ENCODE measurements at regions not wholly inside any gene's neighbourhood (a gene's known extent, or its start where the extent isn't known, plus 50 kb on each side); places are given as distances from the start of the nearest gene placed in this dataset.

DNA sequence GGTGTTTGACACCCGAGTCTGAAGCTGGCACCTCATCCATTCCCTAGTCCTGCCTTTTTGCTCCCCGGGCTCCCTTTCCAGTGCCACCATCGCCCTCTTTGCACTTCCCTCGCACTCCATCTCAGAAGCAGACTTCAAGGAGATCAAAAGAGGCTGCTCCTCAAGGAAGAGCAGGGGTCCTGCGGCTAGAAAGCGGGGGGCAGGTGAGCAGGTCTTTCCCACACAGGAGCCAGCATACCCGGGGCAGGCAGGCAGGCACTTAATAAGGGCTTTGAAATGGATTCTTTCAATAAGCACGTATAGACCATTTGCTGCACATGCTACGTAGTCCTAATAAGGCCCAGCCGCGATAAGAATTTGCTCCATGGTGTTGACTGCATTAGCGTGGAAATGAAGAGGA lies 125.9 kb upstream of the PROX1 start:
- TF ChIP-seq, protein P1, sequence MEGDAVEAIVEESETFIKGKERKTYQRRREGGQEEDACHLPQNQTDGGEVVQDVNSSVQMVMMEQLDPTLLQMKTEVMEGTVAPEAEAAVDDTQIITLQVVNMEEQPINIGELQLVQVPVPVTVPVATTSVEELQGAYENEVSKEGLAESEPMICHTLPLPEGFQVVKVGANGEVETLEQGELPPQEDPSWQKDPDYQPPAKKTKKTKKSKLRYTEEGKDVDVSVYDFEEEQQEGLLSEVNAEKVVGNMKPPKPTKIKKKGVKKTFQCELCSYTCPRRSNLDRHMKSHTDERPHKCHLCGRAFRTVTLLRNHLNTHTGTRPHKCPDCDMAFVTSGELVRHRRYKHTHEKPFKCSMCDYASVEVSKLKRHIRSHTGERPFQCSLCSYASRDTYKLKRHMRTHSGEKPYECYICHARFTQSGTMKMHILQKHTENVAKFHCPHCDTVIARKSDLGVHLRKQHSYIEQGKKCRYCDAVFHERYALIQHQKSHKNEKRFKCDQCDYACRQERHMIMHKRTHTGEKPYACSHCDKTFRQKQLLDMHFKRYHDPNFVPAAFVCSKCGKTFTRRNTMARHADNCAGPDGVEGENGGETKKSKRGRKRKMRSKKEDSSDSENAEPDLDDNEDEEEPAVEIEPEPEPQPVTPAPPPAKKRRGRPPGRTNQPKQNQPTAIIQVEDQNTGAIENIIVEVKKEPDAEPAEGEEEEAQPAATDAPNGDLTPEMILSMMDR (IDR thresholded peaks at IDR 0.05; ENCODE audit: low read depth, low read length, missing control alignments), result no peak
- no peak overlapping the region for H3K4me3 ChIP-seq (replicated peaks; ENCODE audit: low read depth, low read length)
- no peak for DNase-seq (ENCODE audit: extremely low read depth, low read depth)

DNA sequence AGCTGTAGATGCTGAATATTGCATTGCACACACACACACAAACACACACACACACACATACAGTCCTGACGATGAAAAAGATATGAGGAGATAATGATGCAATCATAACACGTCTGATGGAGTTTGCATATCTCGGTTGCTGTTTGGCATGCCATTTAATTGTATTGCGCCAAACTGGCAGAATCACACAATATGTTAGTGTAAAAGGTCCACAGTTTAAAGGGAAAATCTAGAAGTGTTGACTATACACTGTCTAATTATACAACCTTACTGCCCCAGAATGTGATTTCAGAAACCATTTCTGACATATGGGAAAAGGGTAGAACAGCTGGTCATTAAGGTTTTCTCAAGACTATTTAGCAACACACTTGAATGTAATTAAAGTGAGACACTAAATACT lies 123.7 kb upstream of the PROX1 start:
- TF ChIP-seq, protein P1 (IDR thresholded peaks at IDR 0.05; ENCODE audit: low read depth, low read length, missing control alignments), result no peak
- H3K4me3 ChIP-seq (replicated peaks; ENCODE audit: low read depth, low read length), result no peak overlapping the region
- DNase-seq (ENCODE audit: extremely low read depth, low read depth), result no peak

DNA sequence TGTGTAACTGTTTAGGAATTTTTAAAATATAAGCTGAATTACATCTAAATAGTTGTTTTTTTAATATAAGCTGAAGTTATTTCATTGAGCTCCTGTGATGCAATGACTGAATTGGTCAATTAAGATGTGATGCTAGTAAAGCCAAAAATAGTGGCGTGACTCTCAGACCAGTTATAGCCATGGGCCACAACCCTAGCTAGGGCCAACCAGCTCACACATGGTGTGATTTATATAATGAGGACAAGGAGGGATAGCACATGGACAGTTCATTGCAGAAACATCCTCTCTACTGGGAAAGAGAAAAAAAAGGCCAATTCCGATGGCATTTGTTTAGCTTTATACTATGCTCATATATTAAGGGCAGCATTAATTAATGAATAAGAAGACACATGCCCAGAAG lies 119.3 kb upstream of the PROX1 start:
- TF ChIP-seq, protein P1 (IDR thresholded peaks at IDR 0.05; ENCODE audit: low read depth, low read length, missing control alignments), result no peak
- DNase-seq (ENCODE audit: extremely low read depth, low read depth), result no peak
- H3K4me3 ChIP-seq (replicated peaks; ENCODE audit: low read depth, low read length), result no peak overlapping the region

DNA sequence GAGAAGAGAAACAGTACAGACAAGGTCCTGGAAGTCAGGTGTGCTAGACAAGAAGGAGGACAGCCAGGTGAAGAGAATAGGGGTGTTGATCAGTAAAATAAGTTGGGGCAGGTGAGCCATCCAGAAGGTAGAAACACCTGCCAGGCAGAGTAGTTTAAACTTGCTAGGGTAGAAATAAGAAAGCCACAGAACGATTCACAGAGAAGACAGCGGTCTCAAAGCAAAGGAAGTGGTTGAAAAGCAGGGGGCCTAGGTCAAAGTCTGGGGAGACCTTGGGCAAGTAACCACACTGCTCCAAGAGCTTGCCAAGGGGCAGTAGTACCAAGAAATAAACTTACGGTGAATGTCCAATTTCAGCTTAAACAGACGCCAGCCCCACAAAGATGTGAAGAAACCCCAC lies 116.6 kb upstream of the PROX1 start:
- TF ChIP-seq, protein P1 (IDR thresholded peaks at IDR 0.05; ENCODE audit: low read depth, low read length, missing control alignments), result no peak
- no peak for DNase-seq (ENCODE audit: extremely low read depth, low read depth)
- H3K4me3 ChIP-seq (replicated peaks; ENCODE audit: low read depth, low read length), result no peak overlapping the region

DNA sequence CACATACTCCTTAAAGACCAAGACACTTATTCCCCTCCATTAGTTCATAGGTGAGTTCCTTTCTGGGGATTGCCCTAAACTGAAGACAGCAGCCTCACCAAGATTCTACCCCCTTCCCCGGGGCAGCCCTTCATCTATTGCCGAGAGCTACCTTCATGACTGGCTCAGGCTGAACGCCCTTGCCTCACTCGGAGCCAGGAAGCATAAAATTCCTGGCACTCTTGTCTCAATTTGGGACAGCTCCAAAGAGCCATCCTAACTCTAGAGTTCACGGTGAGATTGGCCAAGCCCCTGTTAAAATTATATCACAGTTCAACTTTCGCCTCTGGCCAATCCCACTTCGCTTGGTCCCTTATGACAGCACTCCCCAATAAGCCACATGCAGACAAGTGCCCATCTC lies 113.0 kb upstream of the PROX1 start:
- no peak overlapping the region for H3K4me3 ChIP-seq (replicated peaks; ENCODE audit: low read depth, low read length)
- TF ChIP-seq, protein P1 (IDR thresholded peaks at IDR 0.05; ENCODE audit: low read depth, low read length, missing control alignments), result no peak
- DNase-seq (ENCODE audit: extremely low read depth, low read depth), result no peak

DNA sequence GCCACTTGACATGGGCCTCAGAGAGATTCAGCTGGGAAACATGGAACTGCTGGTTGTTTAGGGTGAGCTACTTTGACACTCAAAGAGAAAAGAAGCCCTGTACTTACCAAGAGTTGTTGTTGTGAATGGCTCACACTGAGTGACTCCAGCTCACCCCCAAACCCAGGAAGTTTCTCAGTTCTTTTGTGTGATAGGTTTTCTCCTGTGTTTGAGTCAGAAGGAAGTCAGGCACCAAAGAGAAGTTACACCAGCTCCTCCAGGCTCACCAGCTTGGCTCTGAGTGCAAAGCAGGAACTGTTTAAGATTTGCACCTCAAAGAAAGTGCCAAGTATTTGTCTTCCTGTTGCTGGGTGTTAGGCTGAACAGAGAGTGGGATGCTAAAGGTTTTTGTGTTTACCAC lies 111.2 kb upstream of the PROX1 start:
- TF ChIP-seq, protein P1 (IDR thresholded peaks at IDR 0.05; ENCODE audit: low read depth, low read length, missing control alignments), result no peak
- DNase-seq (ENCODE audit: extremely low read depth, low read depth), result no peak
- no peak overlapping the region for H3K4me3 ChIP-seq (replicated peaks; ENCODE audit: low read depth, low read length)

DNA sequence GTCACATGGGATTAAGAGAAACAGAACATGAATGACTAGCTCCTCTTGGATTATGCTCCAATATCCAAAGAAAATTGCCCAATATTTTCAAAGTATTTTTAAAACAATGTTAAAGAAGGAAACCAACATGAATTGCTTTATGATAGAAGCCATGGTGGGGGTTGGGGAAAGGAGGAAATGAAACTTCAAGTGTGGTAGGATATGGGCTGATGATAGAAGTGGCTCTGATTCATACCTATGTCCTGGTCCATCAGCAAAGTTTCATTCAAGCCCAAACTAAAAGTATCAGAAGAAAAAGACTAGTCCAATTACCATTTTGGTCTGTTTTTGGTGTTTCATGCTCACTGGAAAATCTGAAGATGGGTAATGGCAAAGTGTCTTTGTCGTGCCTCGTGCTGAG lies 104.2 kb upstream of the PROX1 start:
- TF ChIP-seq, protein P1 (IDR thresholded peaks at IDR 0.05; ENCODE audit: low read depth, low read length, missing control alignments), result no peak
- H3K4me3 ChIP-seq (replicated peaks; ENCODE audit: low read depth, low read length), result no peak overlapping the region
- DNase-seq (ENCODE audit: extremely low read depth, low read depth), result no peak
